Endothelial cell of umbilical vein (primary cell): ENCODE measurements at regions not wholly inside any gene's neighbourhood (a gene's known extent, or its start where the extent isn't known, plus 50 kb on each side); places are given as distances from the start of the nearest gene placed in this dataset.

Source experiments
- BruUV-seq: library from RNA; stranded (reverse); fragments of 400-500 nt; replicated peaks from 2 replicates; lab custom pipeline; 2021; lab: Mats Ljungman, UMichigan
- CTCF ChIA-PET: fragments of 300-600, 350-600 bp; sonication (Branson Sonifier 250); formaldehyde crosslinking; loops from one replicate; lab custom pipeline; 2021; ENCODE audit warnings: antibody characterized with exemption, inconsistent platforms; lab: Charles Lee
- POLR2A ChIA-PET: fragments of 300-600, 350-600 bp; sonication (Branson Sonifier 250); formaldehyde crosslinking; loops from one replicate; lab custom pipeline; 2021; ENCODE audit warnings: antibody characterized with exemption, inconsistent platforms; lab: Charles Lee
- DNase-seq: peaks from one replicate; pipeline ENCODE4 v3.0.0-alpha.2; 2011; ENCODE audit warnings: low read depth, low spot score
- FAIRE-seq: peaks from 2 replicates; lab custom pipeline; 2011; peaks lifted over from hg19 to GRCh38; lab: Jason Lieb, UNC
- H2AFZ ChIP-seq: 2 replicates; pipeline ENCODE4 v1.6.0; 2012; ENCODE audit warnings: low read depth, low read length, control low read depth, inconsistent platforms
- H3K27ac ChIP-seq: 2 replicates; pipeline ENCODE4 v1.5.1; 2011; ENCODE audit warnings: low read depth, mild to moderate bottlenecking, control low read depth, low read length, moderate library complexity; ENCODE audit not compliant: insufficient read depth
- H3K27me3 ChIP-seq, 2 experiments: 2 replicates each; pipeline versions ENCODE4 v1.6.0 to v1.6.1; 2011; ENCODE audit warnings: low read length in 2 of 2, mixed read lengths in 1 of 2; ENCODE audit not compliant: control insufficient read depth in 2 of 2, insufficient read depth in 2 of 2
- H3K36me3 ChIP-seq, 2 experiments: 2 replicates in 1 of 2; 3 replicates in 1 of 2; pipeline ENCODE4 v1.5.1; 2011; ENCODE audit warnings: low read length in 2 of 2, mild to moderate bottlenecking in 1 of 2, moderate library complexity in 1 of 2; ENCODE audit not compliant: control insufficient read depth in 2 of 2, insufficient read depth in 2 of 2; ENCODE audit errors: extremely low read depth in 1 of 2
- H3K4me1 ChIP-seq: 3 replicates; pipeline ENCODE4 v1.5.1; 2011; ENCODE audit warnings: mild to moderate bottlenecking, low read length; ENCODE audit not compliant: control insufficient read depth, insufficient read depth; ENCODE audit errors: extremely low read depth
- H3K4me2 ChIP-seq: 2 replicates; pipeline ENCODE4 v1.6.1; 2011; ENCODE audit warnings: low read length, control low read depth, mixed read lengths; ENCODE audit not compliant: insufficient read depth
- H3K4me3 ChIP-seq, 3 experiments: fragments of 200-600 bp in 1 of 3; sonication (generic), shearing (Covaris generic) in 1 of 3; replicated peaks in 1 of 3; 2 replicates each; pipeline ENCODE4 v1.5.1; 2011 to 2016; ENCODE audit warnings: control low read depth in 3 of 3, low read length in 3 of 3, mild to moderate bottlenecking in 2 of 3, inconsistent platforms in 1 of 3, low read depth in 1 of 3, moderate library complexity in 1 of 3; ENCODE audit not compliant: insufficient read depth in 1 of 3
- H3K79me2 ChIP-seq: 2 replicates; pipeline ENCODE4 v1.6.0; 2012; ENCODE audit warnings: low read length, inconsistent platforms; ENCODE audit not compliant: control insufficient read depth, insufficient read depth
- H3K9ac ChIP-seq: replicated peaks from 2 replicates; pipeline ENCODE3; 2011; ENCODE audit warnings: low read length, control low read depth; ENCODE audit not compliant: insufficient read depth; ENCODE audit errors: extremely low read depth
- H3K9me1 ChIP-seq: replicated peaks from 3 replicates; pipeline ENCODE4 v1.6.0; 2011; ENCODE audit warnings: mild to moderate bottlenecking, low read length; ENCODE audit not compliant: control insufficient read depth, insufficient read depth; ENCODE audit errors: extremely low read depth
- H3K9me3 ChIP-seq: replicated peaks from 2 replicates; pipeline ENCODE4 v1.5.1; 2012; ENCODE audit warnings: low read length, inconsistent platforms; ENCODE audit not compliant: control insufficient read depth, insufficient read depth
- H4K20me1 ChIP-seq: replicated peaks from 2 replicates; pipeline ENCODE3; 2011; ENCODE audit warnings: mild to moderate bottlenecking, low read length; ENCODE audit not compliant: control insufficient read depth, insufficient read depth; ENCODE audit errors: extremely low read depth
- EZH2 ChIP-seq: IDR thresholded peaks from 2 replicates; pipeline ENCODE4 v1.6.1; 2012; ENCODE audit warnings: borderline replicate concordance, low read depth, mild to moderate bottlenecking, moderate library complexity, low read length, inconsistent platforms; ENCODE audit not compliant: severe bottlenecking
- FOS ChIP-seq: IDR thresholded peaks from 2 replicates; pipeline ENCODE4 v1.6.1; 2011; ENCODE audit warnings: mild to moderate bottlenecking, low read length, moderate library complexity, borderline replicate concordance; ENCODE audit not compliant: insufficient read depth
- GATA2 ChIP-seq: IDR thresholded peaks from 2 replicates; pipeline ENCODE4 v1.7.0; 2011; ENCODE audit warnings: low read depth, mild to moderate bottlenecking, moderate library complexity, mixed read lengths, low read length; ENCODE audit not compliant: insufficient read length, insufficient read depth
- JUN ChIP-seq: IDR thresholded peaks from 2 replicates; pipeline ENCODE4 v1.6.1; 2011; ENCODE audit warnings: borderline replicate concordance, low read depth; ENCODE audit not compliant: insufficient read length, insufficient read depth
- MAX ChIP-seq: IDR thresholded peaks from 2 replicates; pipeline ENCODE4 v1.6.1; 2011; ENCODE audit not compliant: insufficient read depth, insufficient read length
- MYC ChIP-seq: IDR thresholded peaks from one replicate; pipeline ENCODE4 v1.6.1; 2011; ENCODE audit warnings: mild to moderate bottlenecking, low read depth, low read length
- POLR2A ChIP-seq: IDR thresholded peaks from 2 replicates; pipeline ENCODE4 v1.6.1; 2012; ENCODE audit warnings: low read depth, mild to moderate bottlenecking, control low read depth, low read length
- POLR2AphosphoS5 ChIP-seq: IDR thresholded peaks from 2 replicates; pipeline ENCODE4 v1.6.1; 2012; ENCODE audit warnings: low read depth, mild to moderate bottlenecking, control low read depth, low read length, moderate library complexity; ENCODE audit not compliant: insufficient read depth
- dilution Hi-C: fragments of 300-500 bp; cut with MboI; formaldehyde crosslinking; loops from one replicate; pipeline ENCODE4 v1.15.0; 2019; ENCODE audit warnings: low sequenced_read_pairs; ENCODE audit not compliant: extremely low pct_ligation_motif_present
- intact Hi-C: fragments of 100-400 bp; cut with micrococcal nuclease; formaldehyde crosslinking; loops from one replicate; pipeline ENCODE4 v1.10.0; 2022
- TF ChIP-seq, protein P1 (sequence below), 2 donors: IDR thresholded peaks; 1 replicate in 1 of 2; 2 replicates in 1 of 2; pipeline ENCODE4 v1.5.1; 2011; ENCODE audit warnings: low read length in 2 of 2, mild to moderate bottlenecking in 2 of 2, moderate library complexity in 2 of 2, control low read depth in 1 of 2, inconsistent platforms in 1 of 2, low read depth in 1 of 2; ENCODE audit not compliant: insufficient read depth in 1 of 2; ENCODE audit errors: extremely low read depth in 1 of 2

GRCh38 chr5:20230010-20230409, 242.0 kb upstream of the CDH18 start:
- intact Hi-C loops (no loop called here), dilution Hi-C loops (no loop called here)
- Histone ChIP-seq H3K4me1 (no peaks in the 10 kb centered on the region), H3K79me2 (no peaks in the 10 kb centered on the region), H3K36me3 (no peaks in the 10 kb centered on the region), H3K9me3 (no peaks in the 10 kb centered on the region), H3K9ac (no peak overlapping the region), H3K9me1 (no peaks in the 10 kb centered on the region), H3K27ac (no peak overlapping the region), H3K4me2 (no peak overlapping the region), H4K20me1 (no peaks in the 10 kb centered on the region), H2AFZ (no peak overlapping the region), H3K4me3 (no peak overlapping the region), H3K27me3 (no peaks in the 10 kb centered on the region)
- POLR2A ChIA-PET, result no interaction called here
- CTCF ChIA-PET, result interaction anchor here (1.8 kb wide), 1 partner anchor 13 kb away, joined by 5 read pairs; no protein-coding TSS in a partner anchor
- BruUV-seq, result no TSS peak
- no peak for DNase-seq
- TF ChIP-seq EZH2, result no peak
- TF ChIP-seq GATA2, result no peak
- TF ChIP-seq, protein P1, sequence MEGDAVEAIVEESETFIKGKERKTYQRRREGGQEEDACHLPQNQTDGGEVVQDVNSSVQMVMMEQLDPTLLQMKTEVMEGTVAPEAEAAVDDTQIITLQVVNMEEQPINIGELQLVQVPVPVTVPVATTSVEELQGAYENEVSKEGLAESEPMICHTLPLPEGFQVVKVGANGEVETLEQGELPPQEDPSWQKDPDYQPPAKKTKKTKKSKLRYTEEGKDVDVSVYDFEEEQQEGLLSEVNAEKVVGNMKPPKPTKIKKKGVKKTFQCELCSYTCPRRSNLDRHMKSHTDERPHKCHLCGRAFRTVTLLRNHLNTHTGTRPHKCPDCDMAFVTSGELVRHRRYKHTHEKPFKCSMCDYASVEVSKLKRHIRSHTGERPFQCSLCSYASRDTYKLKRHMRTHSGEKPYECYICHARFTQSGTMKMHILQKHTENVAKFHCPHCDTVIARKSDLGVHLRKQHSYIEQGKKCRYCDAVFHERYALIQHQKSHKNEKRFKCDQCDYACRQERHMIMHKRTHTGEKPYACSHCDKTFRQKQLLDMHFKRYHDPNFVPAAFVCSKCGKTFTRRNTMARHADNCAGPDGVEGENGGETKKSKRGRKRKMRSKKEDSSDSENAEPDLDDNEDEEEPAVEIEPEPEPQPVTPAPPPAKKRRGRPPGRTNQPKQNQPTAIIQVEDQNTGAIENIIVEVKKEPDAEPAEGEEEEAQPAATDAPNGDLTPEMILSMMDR (IDR thresholded peaks at IDR 0.05; ENCODE audit: extremely low read depth in 1 of 2, insufficient read depth in 1 of 2, low read depth in 1 of 2, low read length in 2 of 2), result no peak
- TF ChIP-seq POLR2A, result no peak
- TF ChIP-seq FOS, result no peak
- no peak for TF ChIP-seq JUN
- TF ChIP-seq POLR2AphosphoS5, result no peak
- TF ChIP-seq MYC, result no peak
- TF ChIP-seq MAX, result no peak
- FAIRE-seq, result no peak
